ENCODE measurements at regions not wholly inside any gene's neighbourhood (a gene's known extent, or its start where the extent isn't known, plus 50 kb on each side); places are given as distances from the start of the nearest gene placed in this dataset.

DNA sequence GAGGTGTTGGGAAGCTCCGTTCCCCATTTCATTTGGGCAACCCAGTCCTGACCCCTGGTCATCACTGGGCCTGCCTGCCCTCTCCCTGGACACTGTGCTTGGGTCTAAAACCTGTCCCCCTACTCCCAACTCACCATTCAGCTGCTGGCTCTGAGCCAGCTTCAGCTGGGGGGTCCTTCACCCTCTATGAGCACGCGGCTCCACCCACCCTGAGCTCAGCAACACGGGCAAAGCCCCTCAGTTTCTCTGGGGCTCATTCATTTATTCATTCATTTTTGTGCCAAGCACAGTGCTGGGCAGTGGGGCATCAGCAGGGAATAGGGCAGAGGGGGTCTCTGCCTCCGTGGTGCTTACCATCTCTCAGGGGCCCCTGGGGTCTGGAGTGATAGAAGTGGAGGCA lies 199.8 kb upstream of the MVB12B start:
- TF ChIP-seq, protein P1, sequence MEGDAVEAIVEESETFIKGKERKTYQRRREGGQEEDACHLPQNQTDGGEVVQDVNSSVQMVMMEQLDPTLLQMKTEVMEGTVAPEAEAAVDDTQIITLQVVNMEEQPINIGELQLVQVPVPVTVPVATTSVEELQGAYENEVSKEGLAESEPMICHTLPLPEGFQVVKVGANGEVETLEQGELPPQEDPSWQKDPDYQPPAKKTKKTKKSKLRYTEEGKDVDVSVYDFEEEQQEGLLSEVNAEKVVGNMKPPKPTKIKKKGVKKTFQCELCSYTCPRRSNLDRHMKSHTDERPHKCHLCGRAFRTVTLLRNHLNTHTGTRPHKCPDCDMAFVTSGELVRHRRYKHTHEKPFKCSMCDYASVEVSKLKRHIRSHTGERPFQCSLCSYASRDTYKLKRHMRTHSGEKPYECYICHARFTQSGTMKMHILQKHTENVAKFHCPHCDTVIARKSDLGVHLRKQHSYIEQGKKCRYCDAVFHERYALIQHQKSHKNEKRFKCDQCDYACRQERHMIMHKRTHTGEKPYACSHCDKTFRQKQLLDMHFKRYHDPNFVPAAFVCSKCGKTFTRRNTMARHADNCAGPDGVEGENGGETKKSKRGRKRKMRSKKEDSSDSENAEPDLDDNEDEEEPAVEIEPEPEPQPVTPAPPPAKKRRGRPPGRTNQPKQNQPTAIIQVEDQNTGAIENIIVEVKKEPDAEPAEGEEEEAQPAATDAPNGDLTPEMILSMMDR (conservative IDR thresholded peaks at IDR 0.05; ENCODE audit: low read depth, low read length), result no peak
- no peak for TF ChIP-seq EZH2 (IDR thresholded peaks at IDR 0.05; ENCODE audit: borderline replicate concordance, low read depth, low read length, poor library complexity, severe bottlenecking)
